ENCODE measurements at regions not wholly inside any gene's neighbourhood (a gene's known extent, or its start where the extent isn't known, plus 50 kb on each side); places are given as distances from the start of the nearest gene placed in this dataset.

GRCh38 chr2:167582619-167583018 is 664.8 kb downstream of the STK39 start:
- no peak overlapping the region for H3K27ac Mint-ChIP-seq (ENCODE audit: unreplicated experiment)
- peaks cover 6% of the 10 kb centered on the region for H3K4me1 Mint-ChIP-seq (ENCODE audit: unreplicated experiment)

GRCh38 chr2:167581961-167582574 is 665.3 kb downstream of the STK39 start:
- Mint-ChIP-seq H3K4me3 (ENCODE audit: unreplicated experiment) (no peak overlapping the region), H3K36me3 (ENCODE audit: low read depth, unreplicated experiment) (no peaks in the 10 kb centered on the region), H3K27ac (ENCODE audit: unreplicated experiment) (no peak overlapping the region), H3K9me3 (ENCODE audit: unreplicated experiment) (no peaks in the 10 kb centered on the region), H3K27me3 (ENCODE audit: unreplicated experiment) (no peaks in the 10 kb centered on the region), H3K4me1 (ENCODE audit: unreplicated experiment) (peaks cover 6% of the 10 kb centered on the region)
- no peak for DNase-seq (ENCODE audit: low spot score)
- TF ChIP-seq CTCF (IDR thresholded peaks at IDR 0.05; ENCODE audit: unreplicated experiment), result no peak

More at GRCh38 chr2:167582619-167583018, 664.8 kb downstream of the STK39 start:
- H3K9me3 Mint-ChIP-seq (ENCODE audit: unreplicated experiment), result no peaks in the 10 kb centered on the region
- no peaks in the 10 kb centered on the region for H3K36me3 Mint-ChIP-seq (ENCODE audit: low read depth, unreplicated experiment)
- DNase-seq (ENCODE audit: low spot score), result no peak
- H3K27me3 Mint-ChIP-seq (ENCODE audit: unreplicated experiment), result no peaks in the 10 kb centered on the region
- no peak for TF ChIP-seq CTCF (IDR thresholded peaks at IDR 0.05; ENCODE audit: unreplicated experiment)
- H3K4me3 Mint-ChIP-seq (ENCODE audit: unreplicated experiment), result no peak overlapping the region

- Mint-ChIP-seq H3K9me3 (ENCODE audit: unreplicated experiment) (no peaks in the 10 kb centered on the region), H3K27ac (ENCODE audit: unreplicated experiment) (no peak overlapping the region), H3K36me3 (ENCODE audit: low read depth, unreplicated experiment) (no peaks in the 10 kb centered on the region), H3K27me3 (ENCODE audit: unreplicated experiment) (no peaks in the 10 kb centered on the region), H3K4me1 (ENCODE audit: unreplicated experiment) (peaks cover 6% of the 10 kb centered on the region), H3K4me3 (ENCODE audit: unreplicated experiment) (no peak overlapping the region)
- TF ChIP-seq CTCF (IDR thresholded peaks at IDR 0.05; ENCODE audit: unreplicated experiment), result no peak
- no peak for DNase-seq (ENCODE audit: low spot score)
Measured at GRCh38 chr2:167579826-167580225, 667.6 kb downstream of the STK39 start.

GRCh38 chr2:167575276-167575675 is 672.1 kb downstream of the STK39 start:
- H3K27me3 Mint-ChIP-seq (ENCODE audit: unreplicated experiment), result no peaks in the 10 kb centered on the region
- no peak overlapping the region for H3K27ac Mint-ChIP-seq (ENCODE audit: unreplicated experiment)
- H3K4me1 Mint-ChIP-seq (ENCODE audit: unreplicated experiment), result peaks cover 6% of the 10 kb centered on the region
- no peak for TF ChIP-seq CTCF (IDR thresholded peaks at IDR 0.05; ENCODE audit: unreplicated experiment)
- H3K9me3 Mint-ChIP-seq (ENCODE audit: unreplicated experiment), result no peaks in the 10 kb centered on the region
- no peak for DNase-seq (ENCODE audit: low spot score)
- H3K4me3 Mint-ChIP-seq (ENCODE audit: unreplicated experiment), result no peak overlapping the region
- H3K36me3 Mint-ChIP-seq (ENCODE audit: low read depth, unreplicated experiment), result no peaks in the 10 kb centered on the region

GRCh38 chr2:167572883-167573619 is 674.3 kb downstream of the STK39 start:
- Mint-ChIP-seq H3K27ac (ENCODE audit: unreplicated experiment) (no peak overlapping the region), H3K4me3 (ENCODE audit: unreplicated experiment) (no peak overlapping the region), H3K36me3 (ENCODE audit: low read depth, unreplicated experiment) (no peaks in the 10 kb centered on the region), H3K9me3 (ENCODE audit: unreplicated experiment) (no peaks in the 10 kb centered on the region), H3K4me1 (ENCODE audit: unreplicated experiment) (peaks cover 6% of the 10 kb centered on the region), H3K27me3 (ENCODE audit: unreplicated experiment) (peaks cover 4% of the 10 kb centered on the region)
- no peak for TF ChIP-seq CTCF (IDR thresholded peaks at IDR 0.05; ENCODE audit: unreplicated experiment)
- DNase-seq (ENCODE audit: low spot score), result no peak

Measured in endothelial cell (in vitro differentiated cells).